D721Med (cell line): ENCODE measurements at regions not wholly inside any gene's neighbourhood (a gene's known extent, or its start where the extent isn't known, plus 50 kb on each side); places are given as distances from the start of the nearest gene placed in this dataset.

Experiments used
- DNase-seq: peaks from one replicate; pipeline ENCODE4 v3.0.0; 2011; ENCODE audit warnings: low spot score; ENCODE audit not compliant: insufficient read length
- FAIRE-seq: peaks from 2 replicates; lab custom pipeline; 2011; peaks lifted over from hg19 to GRCh38; lab: Jason Lieb, UNC
- CTCF ChIP-seq: IDR thresholded peaks from 2 replicates; pipeline ENCODE4 v1.5.1; 2012; ENCODE audit warnings: mild to moderate bottlenecking, control low read depth; ENCODE audit not compliant: insufficient read depth; ENCODE audit errors: missing control alignments

- no peak for FAIRE-seq
- TF ChIP-seq CTCF, result no peak
These were observed 223.8 kb downstream of the TLE1 start for GRCh38 chr9:81465468-81466011.

GRCh38 chr9:81462801-81463200 lies 226.5 kb downstream of the TLE1 start:
- no peak for FAIRE-seq
- TF ChIP-seq CTCF, result no peak
- DNase-seq, result no peak

More at GRCh38 chr9:81465468-81466011, 223.8 kb downstream of the TLE1 start:
- DNase-seq, result no peak

DNA sequence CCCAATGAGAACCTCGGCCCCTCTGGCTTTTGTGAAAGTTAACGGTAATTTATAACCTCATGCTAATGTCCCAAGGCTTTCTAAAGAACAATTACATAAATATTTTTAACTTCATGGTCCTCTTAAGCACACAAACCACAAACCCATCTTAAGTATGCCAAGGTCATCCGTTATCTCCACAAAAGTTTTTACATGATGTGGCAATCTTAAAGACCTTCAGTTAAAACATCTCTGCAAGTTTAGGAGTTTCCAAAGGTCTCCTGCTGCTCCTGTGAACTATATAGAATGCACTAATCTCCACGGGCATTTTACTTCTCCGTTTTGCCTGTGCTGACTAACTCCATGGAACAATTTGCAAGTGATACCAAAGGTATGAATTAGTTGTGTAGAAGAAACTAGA lies 228.2 kb downstream of the TLE1 start:
- TF ChIP-seq CTCF, result no peak
- no peak for DNase-seq

DNA sequence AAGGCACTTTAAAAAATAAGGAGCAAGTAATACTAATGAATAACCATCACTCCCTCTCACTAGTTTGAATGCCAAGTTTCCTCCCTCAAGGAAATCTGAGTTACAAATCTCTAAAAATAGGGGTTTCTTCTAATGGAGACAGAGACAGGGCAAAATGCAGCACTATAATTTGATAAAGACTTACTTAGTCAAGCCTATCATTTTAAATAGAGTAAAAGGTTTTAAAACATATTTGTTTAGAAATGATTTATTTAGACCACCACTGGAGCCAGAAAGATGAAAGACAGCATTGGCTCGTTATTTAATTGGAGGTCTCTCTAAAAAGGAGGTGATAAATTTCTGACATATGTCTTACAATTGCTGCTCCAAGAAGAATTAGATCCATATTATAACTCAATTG lies 228.7 kb downstream of the TLE1 start:
- DNase-seq (no peak), FAIRE-seq (no peak)
- TF ChIP-seq CTCF, result no peak

More for the DNA sequence above, 228.2 kb downstream of the TLE1 start:
- FAIRE-seq, result no peak

GRCh38 chr9:81459591-81459990 lies 229.8 kb downstream of the TLE1 start:
- DNase-seq, result no peak
- TF ChIP-seq CTCF, result no peak
- FAIRE-seq, result no peak

DNA sequence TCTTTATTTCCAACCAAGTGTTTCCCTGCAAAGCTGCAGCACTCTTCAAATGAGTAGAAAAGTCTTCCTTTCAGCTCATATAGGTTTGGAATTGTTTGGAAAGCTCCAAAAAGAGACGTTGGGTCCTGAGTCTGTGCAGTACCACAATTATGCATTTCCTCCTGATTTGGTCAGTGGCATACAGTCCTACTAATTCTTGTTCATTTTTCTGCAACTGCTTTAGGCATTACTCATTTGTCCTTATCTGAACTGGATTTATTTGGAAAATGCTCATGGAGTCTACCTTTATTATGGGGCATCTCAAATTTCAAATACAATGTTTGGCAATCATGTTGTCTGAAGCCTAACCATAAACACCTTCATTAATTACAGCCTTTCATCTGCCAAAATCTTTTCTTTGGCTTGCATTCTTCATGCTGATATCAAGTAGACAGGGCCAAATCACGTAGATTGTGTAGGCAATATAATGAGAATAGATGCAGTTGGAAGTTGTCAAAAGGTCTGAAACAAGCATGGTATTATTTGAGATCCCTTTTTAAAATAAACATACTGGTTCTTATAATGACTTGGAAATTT lies 232.8 kb downstream of the TLE1 start:
- FAIRE-seq (no peak), DNase-seq (no peak)
- TF ChIP-seq CTCF, result no peak

DNA sequence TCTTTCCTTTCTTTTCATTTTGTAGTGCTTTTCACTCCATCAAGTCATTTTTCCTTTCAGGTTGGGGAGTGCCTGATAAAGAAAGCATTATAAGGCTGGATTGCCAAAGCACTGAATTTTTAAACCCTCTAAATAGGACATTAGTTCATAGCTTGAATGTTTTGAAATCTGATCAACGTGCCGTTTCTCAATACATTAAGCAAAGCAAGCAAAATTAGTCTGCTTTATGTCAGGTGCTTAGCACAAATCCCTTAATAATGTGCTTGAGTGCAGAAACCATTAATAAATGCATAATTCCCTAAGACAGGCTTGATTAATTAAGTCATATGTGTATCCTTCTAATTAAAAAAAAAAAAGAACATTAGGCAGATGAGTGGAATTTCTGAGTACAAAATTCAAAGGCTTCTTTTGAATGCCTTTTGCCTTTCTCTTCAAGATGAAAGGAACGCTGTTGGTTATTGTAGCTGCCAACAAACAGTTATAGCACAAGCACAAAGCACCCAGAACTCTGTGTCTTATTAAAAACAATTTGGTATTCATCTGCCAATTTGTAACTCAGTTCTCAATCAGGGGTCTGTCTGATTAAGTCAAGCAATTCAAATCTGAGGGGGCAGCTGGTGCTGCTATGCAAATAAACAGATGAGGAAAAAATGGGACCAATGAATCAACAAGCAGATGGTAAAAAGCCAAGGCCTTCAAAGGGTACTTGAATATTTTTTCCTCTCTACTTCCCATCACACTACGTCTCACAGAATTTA lies 233.7 kb downstream of the TLE1 start:
- TF ChIP-seq CTCF, result no peak
- DNase-seq (no peak), FAIRE-seq (peak; percentile 88)
